GM12874 (cell line): ENCODE measurements at regions not wholly inside any gene's neighbourhood (a gene's known extent, or its start where the extent isn't known, plus 50 kb on each side); places are given as distances from the start of the nearest gene placed in this dataset.

ENCODE experiments used
- CTCF ChIP-seq: IDR thresholded peaks from 2 replicates; pipeline ENCODE4 v1.5.1; 2011; ENCODE audit warnings: low read depth, mild to moderate bottlenecking, control low read depth, low read length, moderate library complexity; ENCODE audit not compliant: insufficient read depth

DNA sequence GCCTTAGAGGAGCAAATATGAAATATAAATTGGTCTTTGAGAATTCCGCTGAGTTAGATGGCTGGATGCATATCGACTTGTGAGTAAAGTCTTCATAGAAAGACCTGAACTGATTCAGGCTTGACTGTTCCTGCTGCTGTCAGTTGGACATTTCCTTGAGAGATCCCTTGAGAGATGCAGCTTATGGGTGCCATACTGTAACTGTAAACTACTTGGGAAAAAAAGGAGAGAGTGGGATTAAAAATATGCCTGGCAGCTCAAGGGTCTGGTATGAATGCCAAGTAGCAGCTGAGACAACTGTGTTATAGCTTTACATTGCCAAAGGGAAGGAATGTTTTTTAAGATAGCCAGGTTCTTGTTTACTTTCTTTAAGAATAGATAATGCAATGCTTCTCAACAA, 926.6 kb downstream of the EPHA3 start:
- TF ChIP-seq CTCF = no peak

- TF ChIP-seq CTCF = no peak
Observed at GRCh38 chr3:90035643-90036042, 928.2 kb downstream of the EPHA3 start.

DNA sequence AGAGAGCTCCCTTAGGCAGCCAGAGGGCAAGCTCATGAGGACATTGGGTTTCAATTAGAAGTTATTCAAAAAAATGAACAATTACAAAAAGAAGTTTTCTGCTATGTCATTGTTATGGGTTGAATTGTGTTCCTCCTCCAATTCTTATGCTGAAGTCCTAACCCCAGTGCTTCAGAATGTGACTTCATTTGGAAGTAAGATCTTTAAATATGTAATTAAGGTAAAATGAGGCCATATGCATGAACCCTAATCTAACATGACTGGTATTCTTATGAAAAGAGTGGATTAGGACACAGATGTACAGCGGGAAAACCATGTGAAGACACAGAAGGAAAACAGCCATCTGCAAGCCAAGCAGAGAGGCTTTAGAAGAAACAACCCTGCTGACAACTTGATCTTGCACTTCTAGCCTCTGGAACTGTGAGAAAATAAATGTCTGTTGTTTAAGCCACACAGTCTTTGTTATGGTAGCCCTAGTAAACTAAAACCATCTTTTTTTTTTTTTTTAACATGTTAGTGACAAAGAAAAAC, 929.6 kb downstream of the EPHA3 start:
- no peak for TF ChIP-seq CTCF

DNA sequence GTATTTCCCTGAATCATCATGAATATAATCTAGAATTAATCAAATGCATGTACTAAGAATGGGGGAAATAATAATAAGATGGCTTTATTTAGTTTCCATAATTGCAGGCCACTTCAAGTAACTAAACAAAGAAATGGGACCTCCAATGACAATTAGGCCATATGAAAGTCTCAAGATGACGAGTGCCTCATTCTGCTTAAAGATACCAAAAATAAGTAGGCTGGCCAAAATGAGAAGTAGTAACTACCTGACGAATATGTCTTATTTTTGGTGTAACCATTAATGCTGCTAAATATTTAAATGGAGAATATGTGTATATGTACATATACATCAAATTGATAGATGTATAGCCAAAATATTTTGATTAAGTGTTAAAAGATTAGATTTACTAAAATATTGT, 932.6 kb downstream of the EPHA3 start:
- no peak for TF ChIP-seq CTCF

DNA sequence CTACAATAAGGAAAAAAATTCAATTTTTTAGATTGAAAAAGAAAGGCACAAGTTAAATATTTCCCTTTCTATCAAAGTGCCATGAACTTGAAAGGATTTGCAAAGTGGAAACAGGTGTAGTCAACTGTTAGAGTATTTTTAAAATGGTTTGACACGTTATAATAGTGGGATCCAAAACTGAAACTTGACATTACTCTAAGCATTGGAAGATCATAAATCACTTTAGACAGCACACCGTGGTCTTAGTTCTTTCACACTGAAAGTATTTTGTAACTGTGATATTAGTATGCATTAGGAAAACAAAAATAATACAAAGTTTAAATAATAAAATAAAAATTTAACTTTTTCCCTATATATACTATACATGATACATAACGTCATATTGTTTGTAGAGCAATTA, 933.1 kb downstream of the EPHA3 start:
- TF ChIP-seq CTCF = no peak

GRCh38 chr3:90041995-90042394, 934.6 kb downstream of the EPHA3 start:
- no peak for TF ChIP-seq CTCF

GRCh38 chr3:90043287-90043686, 935.9 kb downstream of the EPHA3 start:
- no peak for TF ChIP-seq CTCF
